ENCODE measurements at regions not wholly inside any gene's neighbourhood (a gene's known extent, or its start where the extent isn't known, plus 50 kb on each side); places are given as distances from the start of the nearest gene placed in this dataset.
"Not testable (repeated sequence)": the region's sequence is repeated elsewhere in the genome, so short reads cannot be mapped to it uniquely, and the experiment has no call there.

DNA sequence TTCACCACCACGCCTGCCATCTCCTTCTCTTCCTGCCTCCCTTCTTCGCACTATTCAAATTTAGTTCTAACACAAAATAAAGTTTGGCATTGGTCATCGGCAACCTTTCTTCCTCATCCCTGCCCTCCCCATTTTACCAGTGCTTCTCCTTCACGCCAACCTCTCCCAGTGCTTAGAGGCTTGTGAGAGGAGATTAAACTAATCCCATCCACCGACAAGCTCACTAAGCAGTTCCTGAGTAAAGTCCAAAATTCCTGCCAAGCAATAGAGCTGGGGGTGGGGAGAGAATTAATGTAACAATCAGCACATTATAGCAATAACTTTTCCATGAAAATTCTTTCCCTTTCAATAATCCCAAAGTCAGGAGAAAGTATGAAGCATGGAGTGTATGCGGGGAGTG is 157.4 kb upstream of the GMNC start:
- in situ Hi-C loops (cut with HindIII; ENCODE audit: low pct_unique_long_range_greater_than_20kb, low sequenced_read_pairs), result no loop called here
- DNase-seq (ENCODE audit: low read depth), result no peak

DNA sequence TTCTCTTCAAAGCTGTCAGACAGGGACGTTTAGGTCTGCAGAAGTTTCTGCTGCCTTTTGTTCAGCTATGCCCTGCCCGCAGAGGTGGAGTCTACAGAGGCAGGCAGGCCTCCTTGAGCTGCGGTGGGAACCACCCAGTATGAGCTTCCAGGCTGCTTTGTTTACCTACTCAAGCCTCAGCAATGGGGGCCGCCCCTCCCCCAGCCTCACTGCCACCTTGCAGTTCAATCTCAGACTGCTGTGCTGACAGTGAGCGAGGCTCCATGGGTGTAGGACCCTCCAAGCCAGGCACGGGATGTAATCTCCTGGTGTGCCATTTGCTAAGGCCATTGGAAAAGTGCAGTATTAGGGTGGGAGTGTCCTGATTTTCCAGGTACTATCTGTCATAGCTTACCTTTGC is 153.5 kb upstream of the GMNC start:
- DNase-seq (ENCODE audit: low read depth); in situ Hi-C loops (cut with HindIII; ENCODE audit: low pct_unique_long_range_greater_than_20kb, low sequenced_read_pairs): not testable (repeated sequence)

DNA sequence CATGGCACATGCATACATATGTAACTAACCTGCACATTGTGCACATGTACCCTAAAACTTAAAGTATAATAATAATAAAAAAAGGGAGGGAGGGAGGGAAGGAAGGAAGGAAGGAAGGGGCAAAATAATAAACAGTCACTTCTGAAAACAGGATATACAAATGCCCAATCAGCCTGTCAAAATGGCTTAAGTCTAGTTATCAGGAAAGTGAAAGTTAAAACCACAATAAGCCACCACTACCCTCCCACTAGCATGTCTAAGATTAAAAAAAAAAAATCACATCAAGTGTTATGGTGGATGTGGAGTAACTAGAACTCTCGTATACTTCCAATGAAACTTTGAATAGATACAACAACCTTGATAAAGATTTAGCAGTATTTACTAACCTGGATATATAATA is 145.6 kb upstream of the GMNC start:
- DNase-seq (ENCODE audit: low read depth), result no peak
- in situ Hi-C loops (cut with HindIII; ENCODE audit: low pct_unique_long_range_greater_than_20kb, low sequenced_read_pairs), result no loop called here

DNA sequence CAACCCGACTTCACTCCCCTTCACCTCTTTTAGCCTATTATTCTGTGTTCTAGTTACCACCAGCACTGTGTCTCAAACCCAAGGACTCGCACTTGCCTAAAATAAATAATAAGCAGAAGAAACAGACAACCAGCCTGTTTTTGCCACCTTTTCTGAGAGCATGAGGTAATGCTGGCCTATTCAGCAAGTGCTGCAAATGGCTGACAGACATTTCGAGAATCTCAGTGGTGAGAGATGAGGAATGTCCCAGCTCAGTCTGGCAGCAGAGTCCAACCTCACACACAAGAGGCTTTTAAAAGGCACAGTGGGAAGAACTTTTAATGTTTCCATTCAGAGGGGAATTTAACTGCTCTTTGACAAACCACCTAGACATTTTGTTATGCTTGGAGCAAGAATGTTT is 143.3 kb upstream of the GMNC start:
- no peak for DNase-seq (ENCODE audit: low read depth)
- in situ Hi-C loops (cut with HindIII; ENCODE audit: low pct_unique_long_range_greater_than_20kb, low sequenced_read_pairs), result no loop called here

GRCh38 chr3:191003742-191004141 is 141.2 kb upstream of the GMNC start:
- in situ Hi-C loops (cut with HindIII; ENCODE audit: low pct_unique_long_range_greater_than_20kb, low sequenced_read_pairs), result no loop called here
- DNase-seq (ENCODE audit: low read depth), result no peak

DNA sequence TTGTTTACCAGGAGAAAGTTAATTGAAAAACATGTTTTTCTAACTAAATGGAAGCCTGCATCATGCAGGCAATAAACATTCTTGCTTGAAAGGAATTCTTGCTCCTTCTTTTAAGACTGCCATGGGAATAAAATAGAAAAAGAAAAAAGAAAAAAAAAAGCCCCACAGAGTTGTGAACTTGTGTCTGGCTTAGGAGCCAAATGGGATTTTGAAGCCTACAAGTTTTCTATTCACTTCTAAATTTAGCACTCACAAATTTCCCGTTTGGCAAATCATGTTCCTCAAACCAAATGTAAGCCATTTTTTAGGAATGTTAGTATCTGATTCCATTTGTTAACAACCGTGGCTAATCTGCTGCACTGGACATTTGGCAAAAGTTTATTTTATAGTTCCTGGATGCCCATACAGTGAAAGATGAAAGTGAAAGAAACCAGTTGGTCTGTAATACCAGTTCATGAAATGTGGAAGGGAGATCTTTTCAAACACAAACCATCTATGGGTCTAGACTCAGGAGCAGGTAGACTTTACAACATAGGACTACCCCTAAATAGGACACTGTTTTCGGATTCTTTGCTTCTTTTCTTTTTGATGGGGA is 133.8 kb upstream of the GMNC start:
- DNase-seq (ENCODE audit: low read depth), result no peak
- in situ Hi-C loops (cut with HindIII; ENCODE audit: low pct_unique_long_range_greater_than_20kb, low sequenced_read_pairs), result no loop called here

DNA sequence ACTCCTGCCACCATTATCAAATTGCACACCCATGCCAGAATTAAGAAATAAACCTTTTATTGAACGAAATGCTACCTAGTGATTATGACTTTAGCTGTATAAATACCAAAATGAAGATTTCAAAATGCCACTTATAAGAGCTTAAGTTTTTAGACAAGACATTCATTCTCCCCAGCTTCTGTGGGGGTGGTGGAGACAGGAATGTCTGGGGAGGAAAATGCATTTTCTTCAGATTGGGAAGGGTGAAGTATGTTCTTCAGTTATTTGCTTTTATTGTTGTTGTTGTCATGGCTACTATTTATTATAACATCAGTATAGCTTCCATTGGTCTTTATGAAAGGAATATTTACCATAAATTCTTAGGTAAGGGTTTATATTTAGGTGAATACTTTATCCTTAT is 132.7 kb upstream of the GMNC start:
- no peak for DNase-seq (ENCODE audit: low read depth)
- in situ Hi-C loops (cut with HindIII; ENCODE audit: low pct_unique_long_range_greater_than_20kb, low sequenced_read_pairs), result no loop called here

DNA sequence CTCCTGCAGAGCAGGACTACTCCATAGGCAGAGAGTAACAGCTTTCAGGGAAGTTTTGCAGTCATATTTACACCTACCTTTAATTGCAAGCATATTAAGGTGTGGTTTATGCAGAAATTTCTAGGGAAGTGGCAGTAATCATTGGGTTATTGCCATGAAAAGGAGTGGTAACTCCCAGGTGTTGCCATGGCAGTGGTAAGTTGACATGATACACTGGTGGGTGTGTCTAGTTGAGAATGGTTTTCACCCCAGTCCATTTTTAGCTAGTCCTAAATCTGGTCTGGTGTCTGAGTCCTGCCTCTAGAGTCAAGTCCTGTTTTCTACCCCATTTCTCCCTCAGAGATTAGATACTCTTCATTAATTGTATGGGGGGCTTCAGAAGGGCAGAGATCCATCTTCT is 128.4 kb upstream of the GMNC start:
- DNase-seq (ENCODE audit: low read depth), result no peak
- in situ Hi-C loops (cut with HindIII; ENCODE audit: low pct_unique_long_range_greater_than_20kb, low sequenced_read_pairs), result no loop called here

GRCh38 chr3:190989218-190989617 is 126.7 kb upstream of the GMNC start:
- DNase-seq (ENCODE audit: low read depth), result no peak
- in situ Hi-C loops (cut with HindIII; ENCODE audit: low pct_unique_long_range_greater_than_20kb, low sequenced_read_pairs), result no loop called here

GRCh38 chr3:190988102-190988501 is 125.6 kb upstream of the GMNC start:
- in situ Hi-C loops (cut with HindIII; ENCODE audit: low pct_unique_long_range_greater_than_20kb, low sequenced_read_pairs), result no loop called here
- no peak for DNase-seq (ENCODE audit: low read depth)

DNA sequence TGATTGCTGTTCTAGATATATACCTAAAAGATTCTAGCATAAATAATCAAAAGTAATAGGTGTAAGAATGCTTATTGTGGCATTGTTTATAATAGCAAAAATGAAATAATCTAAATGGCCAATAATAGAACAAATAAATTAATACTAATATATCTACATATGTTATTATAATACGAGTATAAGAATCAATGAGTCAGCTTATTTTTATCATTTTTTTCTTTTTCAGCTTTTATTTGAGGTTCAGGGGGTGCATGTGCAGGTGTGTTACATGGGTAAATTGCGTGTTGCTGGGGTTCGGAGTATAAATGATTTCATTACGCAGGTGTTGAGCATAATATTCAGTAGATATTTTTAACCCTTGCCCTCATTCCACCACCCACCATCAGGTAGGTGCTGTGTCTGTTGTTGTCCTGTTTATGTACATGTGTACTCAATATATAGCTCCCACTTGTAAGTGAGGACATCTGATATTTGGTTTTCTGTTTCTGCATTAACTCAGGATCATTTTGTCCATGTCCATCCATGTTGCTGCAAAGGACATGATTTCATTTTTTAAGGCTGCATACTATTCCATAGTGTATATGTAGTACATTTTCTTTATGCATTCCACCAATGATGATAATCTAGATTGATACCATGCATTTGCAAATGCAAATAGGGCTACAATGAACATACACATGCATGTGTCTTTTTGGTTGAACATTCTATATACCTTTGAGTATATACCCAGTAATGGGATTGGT is 122.2 kb upstream of the GMNC start:
- no peak for DNase-seq (ENCODE audit: low read depth)
- in situ Hi-C loops (cut with HindIII; ENCODE audit: low pct_unique_long_range_greater_than_20kb, low sequenced_read_pairs), result no loop called here

DNA sequence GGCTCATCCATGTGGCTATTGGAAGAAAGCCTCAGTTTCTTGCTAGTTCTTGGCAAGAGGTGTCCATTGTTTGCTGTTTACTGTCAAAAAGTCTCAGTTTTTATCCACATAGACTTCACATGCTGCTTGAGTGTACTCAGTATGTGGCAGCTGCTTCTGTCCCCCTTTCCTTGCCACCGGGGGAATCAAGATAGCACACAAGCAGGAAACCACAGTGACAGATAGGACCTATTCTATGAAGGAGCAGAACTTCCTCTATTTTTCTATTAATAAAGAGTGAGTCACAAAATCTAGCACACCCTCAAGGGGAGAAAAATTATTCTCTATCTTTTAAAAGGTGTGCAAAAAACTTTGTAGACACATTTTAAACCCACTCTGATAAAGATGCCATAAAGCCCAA is 121.4 kb upstream of the GMNC start:
- in situ Hi-C loops (cut with HindIII; ENCODE audit: low pct_unique_long_range_greater_than_20kb, low sequenced_read_pairs), result no loop called here
- DNase-seq (ENCODE audit: low read depth), result no peak

- in situ Hi-C loops (cut with HindIII; ENCODE audit: low pct_unique_long_range_greater_than_20kb, low sequenced_read_pairs), result no loop called here
Observed at GRCh38 chr3:190973771-190974170, 111.3 kb upstream of the GMNC start.

DNA sequence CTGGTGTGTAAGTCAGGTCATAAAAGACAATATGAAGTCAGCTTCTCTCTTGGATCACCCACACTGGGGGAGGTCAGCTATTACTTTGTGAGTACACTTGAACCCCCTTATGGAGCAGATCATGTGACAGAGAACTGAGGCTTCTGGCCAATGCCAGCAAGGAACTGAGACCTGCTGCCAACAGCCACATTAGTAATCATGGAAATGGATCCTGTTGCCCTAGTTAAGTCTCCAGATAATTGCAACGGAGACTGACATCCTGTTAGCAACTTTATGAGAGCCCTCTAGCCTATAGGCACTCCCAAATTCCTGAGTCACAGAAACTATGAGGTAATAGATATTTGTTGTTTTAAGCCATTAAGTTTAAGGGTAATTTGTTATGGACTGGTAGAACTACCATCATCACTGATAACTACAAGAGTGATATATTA is 110.4 kb upstream of the GMNC start:
- DNase-seq (ENCODE audit: low read depth), result no peak
- in situ Hi-C loops (cut with HindIII; ENCODE audit: low pct_unique_long_range_greater_than_20kb, low sequenced_read_pairs), result no loop called here

More at GRCh38 chr3:190973771-190974170, 111.3 kb upstream of the GMNC start:
- DNase-seq (ENCODE audit: low read depth), result no peak

GRCh38 chr3:190972196-190972595 is 109.7 kb upstream of the GMNC start:
- in situ Hi-C loops (cut with HindIII; ENCODE audit: low pct_unique_long_range_greater_than_20kb, low sequenced_read_pairs), result no loop called here
- no peak for DNase-seq (ENCODE audit: low read depth)

DNA sequence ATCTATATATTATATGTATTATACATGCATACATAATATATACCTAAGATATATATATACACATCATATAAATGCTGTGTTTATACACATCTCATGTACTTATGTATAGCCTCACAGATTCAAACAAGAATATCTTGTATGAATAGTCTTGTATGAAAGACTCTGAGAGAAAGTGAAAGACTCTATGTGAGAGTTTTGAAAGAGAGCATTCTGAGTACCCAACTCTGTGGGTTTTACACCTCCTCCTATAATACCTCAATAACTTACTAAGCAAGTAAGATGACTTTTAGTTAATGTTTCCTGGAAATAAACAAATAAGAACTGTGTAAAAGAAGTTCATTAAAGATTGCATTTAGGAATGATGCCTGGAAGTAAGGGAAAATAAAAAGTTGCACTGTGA is 108.1 kb upstream of the GMNC start:
- in situ Hi-C loops (cut with HindIII; ENCODE audit: low pct_unique_long_range_greater_than_20kb, low sequenced_read_pairs), result no loop called here
- no peak for DNase-seq (ENCODE audit: low read depth)

DNA sequence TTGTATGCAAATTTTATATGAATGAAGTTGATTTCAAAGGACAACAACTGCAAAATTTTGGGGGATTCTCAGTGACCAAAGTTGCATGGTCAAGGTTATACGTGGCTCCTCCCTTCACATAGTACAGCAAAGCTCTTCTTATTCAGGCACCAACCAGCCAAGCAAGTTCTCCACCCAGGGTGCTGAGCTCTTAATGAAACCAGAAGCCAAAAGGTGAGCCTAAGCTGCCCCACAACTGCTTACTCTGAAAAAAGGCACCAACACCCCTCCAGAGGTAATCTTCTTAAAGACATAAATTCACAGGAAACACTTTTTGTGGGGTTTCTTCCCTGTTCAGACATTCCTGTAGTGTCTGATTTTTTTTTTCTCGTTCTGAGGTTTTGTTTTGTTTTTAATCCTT is 106.1 kb upstream of the GMNC start:
- in situ Hi-C loops (cut with HindIII; ENCODE audit: low pct_unique_long_range_greater_than_20kb, low sequenced_read_pairs), result no loop called here
- no peak for DNase-seq (ENCODE audit: low read depth)

- in situ Hi-C loops (cut with HindIII; ENCODE audit: low pct_unique_long_range_greater_than_20kb, low sequenced_read_pairs); DNase-seq (ENCODE audit: low read depth): not testable (repeated sequence)
Observed at GRCh38 chr3:190964931-190965330, 102.4 kb upstream of the GMNC start.

DNA sequence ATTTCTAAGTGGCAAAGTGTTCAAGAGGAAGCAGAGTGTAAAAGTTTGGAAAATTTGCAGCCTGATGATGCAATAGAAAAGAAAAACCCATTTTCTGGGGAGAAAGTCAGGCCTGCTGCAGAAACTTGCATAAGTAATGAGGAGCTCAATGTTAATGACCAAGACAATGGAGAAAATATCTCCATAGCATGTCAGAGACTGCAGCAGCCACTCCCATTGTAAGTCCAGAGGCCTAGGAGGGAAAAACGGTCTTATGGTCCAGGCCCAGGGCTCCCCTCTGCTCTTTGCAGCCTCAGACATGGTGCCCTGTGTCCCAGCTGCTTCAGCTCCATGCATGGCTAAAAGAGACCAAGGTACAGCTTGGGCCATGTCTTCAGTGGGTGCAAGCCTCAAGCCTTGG is 96.6 kb upstream of the GMNC start:
- in situ Hi-C loops (cut with HindIII; ENCODE audit: low pct_unique_long_range_greater_than_20kb, low sequenced_read_pairs), result no loop called here
- DNase-seq (ENCODE audit: low read depth), result no peak

- in situ Hi-C loops (cut with HindIII; ENCODE audit: low pct_unique_long_range_greater_than_20kb, low sequenced_read_pairs), result no loop called here
- no peak for DNase-seq (ENCODE audit: low read depth)
Observed at GRCh38 chr3:190941694-190942260, 79.3 kb upstream of the GMNC start.

Measured in Caki2 (cell line).